A549 (cell line): ENCODE measurements at regions not wholly inside any gene's neighbourhood (a gene's known extent, or its start where the extent isn't known, plus 50 kb on each side); places are given as distances from the start of the nearest gene placed in this dataset.

Experiments used
- HDAC2 ChIP-seq: fragments of 200-600 bp; sonication (generic); IDR thresholded peaks from 2 replicates; pipeline ENCODE4 v1.6.1; 2016
- TF ChIP-seq, protein P1 (sequence below): fragments of 450-650 bp; IDR thresholded peaks from 2 replicates; pipeline ENCODE4 v1.6.1; 2014; ENCODE audit warnings: antibody characterized with exemption

DNA sequence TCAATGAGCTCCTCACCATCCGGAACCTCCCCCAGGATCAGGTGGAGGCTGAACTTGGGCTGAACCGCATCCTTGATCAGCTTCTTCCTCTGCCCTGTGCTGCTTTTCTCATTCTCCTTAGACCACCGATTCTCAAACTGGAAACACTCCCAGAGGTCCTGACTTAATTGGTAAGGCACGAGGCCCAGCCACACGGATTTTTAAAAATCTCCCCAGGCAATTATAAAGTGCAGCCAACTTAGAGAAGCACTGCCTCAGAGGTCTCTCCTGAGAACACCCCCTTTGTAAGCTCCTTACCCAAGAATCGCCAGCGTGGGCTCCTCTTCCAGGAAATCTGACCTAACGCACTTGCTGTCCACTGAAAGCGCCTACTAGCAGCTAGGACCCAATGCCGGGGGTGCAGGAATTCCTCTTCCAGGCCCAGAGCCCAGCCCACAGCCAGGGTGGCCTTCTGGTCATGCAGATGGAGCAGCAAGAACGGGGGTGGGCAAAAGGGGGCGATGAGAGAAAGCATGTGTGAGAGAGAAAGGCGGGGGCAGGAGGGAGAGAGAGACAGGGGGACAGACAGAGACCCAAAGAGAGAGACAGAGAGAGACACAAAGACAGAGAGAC lies 66.9 kb upstream of the CACNA1A start:
- TF ChIP-seq, protein P1, sequence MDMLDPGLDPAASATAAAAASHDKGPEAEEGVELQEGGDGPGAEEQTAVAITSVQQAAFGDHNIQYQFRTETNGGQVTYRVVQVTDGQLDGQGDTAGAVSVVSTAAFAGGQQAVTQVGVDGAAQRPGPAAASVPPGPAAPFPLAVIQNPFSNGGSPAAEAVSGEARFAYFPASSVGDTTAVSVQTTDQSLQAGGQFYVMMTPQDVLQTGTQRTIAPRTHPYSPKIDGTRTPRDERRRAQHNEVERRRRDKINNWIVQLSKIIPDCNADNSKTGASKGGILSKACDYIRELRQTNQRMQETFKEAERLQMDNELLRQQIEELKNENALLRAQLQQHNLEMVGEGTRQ = no peak
- no peak for TF ChIP-seq HDAC2
